ENCODE measurements at regions not wholly inside any gene's neighbourhood (a gene's known extent, or its start where the extent isn't known, plus 50 kb on each side); places are given as distances from the start of the nearest gene placed in this dataset.

GRCh38 chr10:34028936-34029335 is 694.5 kb upstream of the NRP1 start:
- no peaks in the 10 kb centered on the region for H3K27me3 ChIP-seq (replicated peaks in 1 of 4; ENCODE audit: control insufficient read depth in 3 of 4, extremely low read depth in 1 of 4, insufficient read depth in 3 of 4, low read length in 3 of 4)
- H3K79me2 ChIP-seq (ENCODE audit: control insufficient read depth in 1 of 2, insufficient read depth in 2 of 2, low read length in 2 of 2) = no peaks in the 10 kb centered on the region
- H3K4me3 ChIP-seq (ENCODE audit: extremely low read depth in 1 of 4, insufficient read depth in 2 of 4, low read depth in 3 of 4, low read length in 4 of 4) = no peak overlapping the region
- H3K4ac ChIP-seq (replicated peaks; ENCODE audit: insufficient read length, low read depth, low read length) = no peak overlapping the region
- H2BK15ac ChIP-seq (ENCODE audit: low read length) = no peak overlapping the region
- H3K23ac ChIP-seq (ENCODE audit: insufficient read length) = no peak overlapping the region
- H3K14ac ChIP-seq (ENCODE audit: insufficient read length) = no peak overlapping the region
- DNase-seq (ENCODE audit: low read depth in 1 of 2, low spot score in 2 of 2) = no peak
- ChIA-PET POLR2A (ENCODE audit: partially characterized antibody) (no interaction called here), CTCF (ENCODE audit: partially characterized antibody) (interaction anchor here (0.5 to 4.0 kb wide), 3 partner anchors 12 to 931 kb away, joined by 3 to 39 read pairs (median 6); no protein-coding TSS in a partner anchor)
- no peaks in the 10 kb centered on the region for H3K23me2 ChIP-seq (ENCODE audit: low read depth, low read length)
- TF ChIP-seq E2F6 (IDR thresholded peaks at IDR 0.05) (no peak), ASH2L (IDR thresholded peaks at IDR 0.05; ENCODE audit: low read length) (no peak), JUND (IDR thresholded peaks at IDR 0.05; ENCODE audit: low read length) (no peak), BRCA1 (IDR thresholded peaks at IDR 0.05; ENCODE audit: low read depth, low read length) (no peak), KDM5A (IDR thresholded peaks at IDR 0.05; ENCODE audit: low read length) (no peak), EP300 (IDR thresholded peaks at IDR 0.05; ENCODE audit: borderline replicate concordance in 1 of 2, low read depth in 2 of 2, low read length in 2 of 2) (no peak), SP1 (IDR thresholded peaks at IDR 0.05; ENCODE audit: low read depth, low read length) (no peak)
- 67% methylated on average over 3 of the region's 3 CpGs; no CpG with 5 or more reads in 1 of the 2 experiments for WGBS, 2 experiments (ENCODE audit: extremely low coverage in 1 of 2, insufficient coverage in 1 of 2, insufficient read length in 1 of 2, insufficient replicate concordance in 2 of 2, low coverage in 1 of 2, low lambda C conversion rate in 2 of 2, missing lambda C conversion rate in 1 of 2)
- H4K91ac ChIP-seq (replicated peaks; ENCODE audit: insufficient read length, low read length) = no peak overlapping the region
- no peak overlapping the region for H3K18ac ChIP-seq (ENCODE audit: extremely low read depth, low read length)
- no peak overlapping the region for H2AK5ac ChIP-seq (ENCODE audit: low read depth, low read length)
- H3K9ac ChIP-seq (replicated peaks in 1 of 4; ENCODE audit: extremely low read depth in 1 of 4, low read depth in 3 of 4, low read length in 3 of 4) = no peak overlapping the region
- no peak overlapping the region for H4K5ac ChIP-seq (ENCODE audit: insufficient read length, low read depth, low read length)
- no peak overlapping the region for H2AFZ ChIP-seq (ENCODE audit: low read length)
- no peak overlapping the region for H2BK20ac ChIP-seq (ENCODE audit: low read length)
- 0 out of 4 replicates have a peak, but pooled peaks cover 0 to 1% of the 10 kb centered on the region in 2 experiments for H3K9me3 ChIP-seq (ENCODE audit: insufficient read depth in 2 of 2, low read depth in 1 of 2, low read length in 1 of 2)
- H3K79me1 ChIP-seq (ENCODE audit: low read depth, low read length) = no peaks in the 10 kb centered on the region
- H2BK12ac ChIP-seq (ENCODE audit: low read depth, low read length) = no peak overlapping the region
- no peak overlapping the region for H3K27ac ChIP-seq (ENCODE audit: low read depth, low read length)
- H4K8ac ChIP-seq (ENCODE audit: extremely low read depth, insufficient read depth, low read length) = no peak overlapping the region; the same call in 1 of the 2 replicates
- H4K20me1 ChIP-seq (replicated peaks in 1 of 2; ENCODE audit: control insufficient read depth in 1 of 2, insufficient read depth in 2 of 2, low read length in 2 of 2) = no peaks in the 10 kb centered on the region
- H3K56ac ChIP-seq (replicated peaks; ENCODE audit: insufficient read length, low read depth, low read length) = no peak overlapping the region
- no peaks in the 10 kb centered on the region for H3K36me3 ChIP-seq (ENCODE audit: control insufficient read depth in 2 of 4, insufficient read depth in 4 of 4, low read length in 3 of 4)
- no peak for FAIRE-seq
- H3K4me1 ChIP-seq (replicated peaks in 1 of 4; ENCODE audit: control insufficient read depth in 3 of 4, insufficient read depth in 4 of 4, low read length in 3 of 4) = no peaks in the 10 kb centered on the region
- H2BK120ac ChIP-seq (replicated peaks; ENCODE audit: low read depth, low read length) = no peak overlapping the region
- H3K4me2 ChIP-seq (ENCODE audit: insufficient read depth in 1 of 2, low read depth in 2 of 2, low read length in 2 of 2) = no peak overlapping the region
- peak overlapping the region; percentile 75; the same call in 1 of the 2 replicates for H2BK5ac ChIP-seq (ENCODE audit: low read depth, low read length)

Measured in H1 (cell line).